NCI-H1048 (cell line): ENCODE measurements at regions not wholly inside any gene's neighbourhood (a gene's known extent, or its start where the extent isn't known, plus 50 kb on each side); places are given as distances from the start of the nearest gene placed in this dataset.
"Not testable (repeated sequence)": the region's sequence is repeated elsewhere in the genome, so short reads cannot be mapped to it uniquely, and the experiment has no call there.

Experiments
- DNase-seq: peaks from one replicate; lab custom pipeline; 2025; lab: John Stamatoyannopoulos, UW

GRCh38 chr12:74145328-74145727, 392.3 kb upstream of the ATXN7L3B start:
- DNase-seq: no peak

GRCh38 chr12:74148849-74149248, 388.8 kb upstream of the ATXN7L3B start:
- DNase-seq: no peak

GRCh38 chr12:74152370-74152769, 385.3 kb upstream of the ATXN7L3B start:
- DNase-seq: no peak

GRCh38 chr12:74166096-74166495, 371.5 kb upstream of the ATXN7L3B start:
- no peak for DNase-seq

GRCh38 chr12:74169607-74170006, 368.0 kb upstream of the ATXN7L3B start:
- no peak for DNase-seq

GRCh38 chr12:74170645-74171477, 366.8 kb upstream of the ATXN7L3B start:
- no peak for DNase-seq

- DNase-seq: no peak
Observed at GRCh38 chr12:74171478-74171909, 366.1 kb upstream of the ATXN7L3B start.

GRCh38 chr12:74174961-74175360, 362.7 kb upstream of the ATXN7L3B start:
- DNase-seq: not testable (repeated sequence)

- no peak for DNase-seq
Observed at GRCh38 chr12:74185360-74185759, 352.3 kb upstream of the ATXN7L3B start.

- DNase-seq: no peak
Observed at GRCh38 chr12:74193191-74193590, 344.4 kb upstream of the ATXN7L3B start.

- DNase-seq: no peak
Observed at GRCh38 chr12:74204236-74204635, 333.4 kb upstream of the ATXN7L3B start.

- no peak for DNase-seq
Observed at GRCh38 chr12:74227846-74228545, 309.6 kb upstream of the ATXN7L3B start.

- no peak for DNase-seq
Observed at GRCh38 chr12:74229671-74230070, 308.0 kb upstream of the ATXN7L3B start.

GRCh38 chr12:74235342-74235741, 302.3 kb upstream of the ATXN7L3B start:
- DNase-seq: no peak

GRCh38 chr12:74241341-74241740, 296.3 kb upstream of the ATXN7L3B start:
- DNase-seq: no peak

- DNase-seq: no peak
Observed at GRCh38 chr12:74242088-74242487, 295.5 kb upstream of the ATXN7L3B start.

- no peak for DNase-seq
Observed at GRCh38 chr12:74245458-74245857, 292.2 kb upstream of the ATXN7L3B start.

- no peak for DNase-seq
Observed at GRCh38 chr12:74250891-74251290, 286.7 kb upstream of the ATXN7L3B start.

GRCh38 chr12:74253826-74254225, 283.8 kb upstream of the ATXN7L3B start:
- not testable (repeated sequence) for DNase-seq

- no peak for DNase-seq
Observed at GRCh38 chr12:74254784-74255183, 282.9 kb upstream of the ATXN7L3B start.

GRCh38 chr12:74259199-74259598, 278.4 kb upstream of the ATXN7L3B start:
- DNase-seq: no peak

GRCh38 chr12:74264692-74265091, 272.9 kb upstream of the ATXN7L3B start:
- DNase-seq: no peak

GRCh38 chr12:74269355-74269754, 268.3 kb upstream of the ATXN7L3B start:
- not testable (repeated sequence) for DNase-seq
